HepG2 (cell line): ENCODE measurements at regions not wholly inside any gene's neighbourhood (a gene's known extent, or its start where the extent isn't known, plus 50 kb on each side); places are given as distances from the start of the nearest gene placed in this dataset.

Experiments used
- ATAC-seq: fragments of 200-7000 bp; cut with Tn5 transposase; 3 replicates; pipeline ENCODE4 v1.9.1; 2020; ENCODE audit warnings: mild to moderate bottlenecking, moderate library complexity
- BruUV-seq: library from RNA; stranded (reverse); fragments of 400-500 nt; replicated peaks from 2 replicates; lab custom pipeline; 2021; lab: Mats Ljungman, UMichigan
- CTCF ChIA-PET: fragments of 300-600 bp; formaldehyde crosslinking; extraction: SDS; loops from one replicate; lab custom pipeline; 2021; ENCODE audit warnings: low total read pairs, inconsistent platforms, low intra/inter-chr PET ratio; lab: Yijun Ruan, JAX
- POLR2A ChIA-PET: fragments of 350-600 bp; sonication (Branson Sonifier 250); formaldehyde crosslinking; loops from one replicate; lab custom pipeline; 2020; ENCODE audit warnings: antibody characterized with exemption, inconsistent platforms; lab: Yijun Ruan, JAX
- DNase-seq: peaks from one replicate; pipeline ENCODE4 v3.0.0-alpha.2; 2015; ENCODE audit warnings: low spot score
- FAIRE-seq: peaks from 3 replicates; lab custom pipeline; 2011; peaks lifted over from hg19 to GRCh38; lab: Jason Lieb, UNC
- H2AFZ ChIP-seq: one replicate; pipeline ENCODE4 v1.6.1; 2011; ENCODE audit warnings: low read length, inconsistent platforms
- H3K27ac ChIP-seq: fragments of 300-600 bp; 3 replicates; pipeline ENCODE4 v1.8.0; 2011; ENCODE audit warnings: mixed run types, mild to moderate bottlenecking, mixed read lengths, low read length, inconsistent platforms; ENCODE audit not compliant: insufficient read depth; ENCODE audit errors: extremely low read length
- H3K27me3 ChIP-seq, 2 experiments: fragments of 200-600 bp in 1 of 2; 2 replicates in 1 of 2; 3 replicates in 1 of 2; pipeline versions ENCODE4 v1.6.0 to v1.8.0; 2011; ENCODE audit warnings: low read length in 2 of 2, mild to moderate bottlenecking in 2 of 2, moderate library complexity in 2 of 2, inconsistent platforms in 1 of 2; ENCODE audit not compliant: insufficient read depth in 2 of 2, control insufficient read depth in 1 of 2
- H3K36me3 ChIP-seq, 2 experiments: fragments of 200-600 bp in 1 of 2; replicated peaks in 1 of 2; 2 replicates in 1 of 2; 3 replicates in 1 of 2; pipeline versions ENCODE4 v1.5.1 to v1.8.0; 2011; ENCODE audit warnings: low read length in 2 of 2, inconsistent platforms in 1 of 2; ENCODE audit not compliant: insufficient read depth in 2 of 2, control insufficient read depth in 1 of 2
- H3K4me1 ChIP-seq: 2 replicates; pipeline ENCODE4 v1.5.1; 2012; ENCODE audit warnings: low read length, inconsistent platforms; ENCODE audit not compliant: insufficient read depth
- H3K4me2 ChIP-seq: 2 replicates; pipeline ENCODE4 v1.6.0; 2011; ENCODE audit warnings: low read depth, low read length, inconsistent platforms
- H3K4me3 ChIP-seq, 3 experiments: fragments of 200-600 bp in 1 of 3; sonication (generic), shearing (Covaris generic) in 1 of 3; replicated peaks in 1 of 3; 2 replicates each; pipeline ENCODE4 v1.5.1; 2011 to 2016; ENCODE audit warnings: low read length in 3 of 3, inconsistent platforms in 2 of 3, low read depth in 2 of 3, mild to moderate bottlenecking in 2 of 3, control low read depth in 1 of 3, mixed read lengths in 1 of 3; ENCODE audit not compliant: insufficient read depth in 1 of 3
- H3K79me2 ChIP-seq: one replicate; pipeline ENCODE4 v1.6.1; 2011; ENCODE audit warnings: low read length, inconsistent platforms; ENCODE audit not compliant: insufficient read depth
- H3K9ac ChIP-seq: 2 replicates; pipeline ENCODE4 v1.6.0; 2011; ENCODE audit warnings: mild to moderate bottlenecking, low read depth, low read length, inconsistent platforms; ENCODE audit not compliant: insufficient read depth
- H3K9me3 ChIP-seq: 2 replicates; pipeline ENCODE4 v1.5.1; 2012; ENCODE audit warnings: mild to moderate bottlenecking, low read length
- H4K20me1 ChIP-seq: 2 replicates; pipeline ENCODE4 v1.6.0; 2011; ENCODE audit warnings: inconsistent platforms, mild to moderate bottlenecking, low read length, moderate library complexity; ENCODE audit not compliant: insufficient read depth
- ARID5B ChIP-seq: IDR thresholded peaks from 2 replicates; pipeline ENCODE4 v1.4.0; 2020; ENCODE audit warnings: mild to moderate bottlenecking, missing genetic modification reagents
- ATF7 ChIP-seq, 2 experiments: fragments of 450-650 bp in 1 of 2; sonication (generic) in 1 of 2; formaldehyde crosslinking in 1 of 2; IDR thresholded peaks; 2 replicates each; pipeline versions ENCODE4 v1.4.0 to v1.6.1; 2016 to 2020; ENCODE audit warnings: antibody characterized with exemption in 1 of 2, mild to moderate bottlenecking in 1 of 2, missing genetic modification reagents in 1 of 2
- CAMTA2 ChIP-seq: sonication (generic); formaldehyde crosslinking; IDR thresholded peaks from 2 replicates; pipeline ENCODE4 v1.4.0; 2020; ENCODE audit warnings: mild to moderate bottlenecking, missing genetic modification reagents, borderline replicate concordance
- CHD2 ChIP-seq: IDR thresholded peaks from 2 replicates; pipeline ENCODE4 v1.6.1; 2011; ENCODE audit warnings: low read depth, low read length, improper control_type of control experiment
- CREB1 ChIP-seq, 2 experiments: fragments of 450-650 bp in 1 of 2; IDR thresholded peaks; 2 replicates each; pipeline ENCODE4 v1.6.1; 2016 to 2017; ENCODE audit warnings: control low read depth in 1 of 2, mild to moderate bottlenecking in 1 of 2, missing compliant biosample characterization in 1 of 2, missing genetic modification characterization in 1 of 2
- MEF2D ChIP-seq: sonication (generic); formaldehyde crosslinking; IDR thresholded peaks from 2 replicates; pipeline ENCODE4 v1.5.1; 2020; ENCODE audit warnings: mild to moderate bottlenecking, missing genetic modification reagents
- RFXAP ChIP-seq: sonication (generic); formaldehyde crosslinking; IDR thresholded peaks from 2 replicates; pipeline ENCODE4 v1.4.0; 2020; ENCODE audit warnings: missing genetic modification reagents, borderline replicate concordance
- TAF1 ChIP-seq: sonication (generic); formaldehyde crosslinking; IDR thresholded peaks from 2 replicates; pipeline ENCODE4 v1.4.0; 2020; ENCODE audit warnings: missing genetic modification reagents
- ZBTB1 ChIP-seq: sonication (generic); formaldehyde crosslinking; IDR thresholded peaks from 2 replicates; pipeline ENCODE4 v1.4.0; 2020; ENCODE audit warnings: missing genetic modification reagents, borderline replicate concordance
- ZBTB42 ChIP-seq: sonication (generic); formaldehyde crosslinking; IDR thresholded peaks from 2 replicates; pipeline ENCODE4 v1.5.0; 2020; ENCODE audit warnings: mild to moderate bottlenecking, missing genetic modification reagents
- ZNF703 ChIP-seq: sonication (generic); formaldehyde crosslinking; IDR thresholded peaks from 2 replicates; pipeline ENCODE4 v1.5.1; 2020; ENCODE audit warnings: missing genetic modification reagents, mild to moderate bottlenecking, moderate library complexity, borderline replicate concordance
- ZNF720 ChIP-seq: sonication (generic); formaldehyde crosslinking; IDR thresholded peaks from 2 replicates; pipeline ENCODE4 v1.4.0; 2020; ENCODE audit warnings: missing genetic modification reagents
- WGBS: methylation state at CpG from one replicate; pipeline ENCODE4 v1.1.6; 2017; ENCODE audit warnings: low lambda C conversion rate; 5-methylcytosine and 5-hydroxymethylcytosine counted together
- in situ Hi-C: cut with HindIII; loops from 2 replicates; pipeline ENCODE4 v1.10.0; 2017; ENCODE audit warnings: low pct_unique_long_range_greater_than_20kb; ENCODE audit not compliant: extremely low pct_ligation_motif_present
- intact Hi-C: fragments of 100-400 bp; cut with micrococcal nuclease; formaldehyde crosslinking; loops from one replicate; pipeline ENCODE4 v1.10.0; 2022; ENCODE audit not compliant: unreplicated experiment

- DNase-seq (no peak), FAIRE-seq (no peak), ATAC-seq (no peak)
- TF ChIP-seq ZNF720 (CRISPR knock-in tag) (no peak), ZNF703 (CRISPR knock-in tag) (no peak), TAF1 (CRISPR knock-in tag) (no peak), ZBTB1 (no peak), CREB1 (IDR thresholded peaks at IDR 0.05) (peak; percentile 58; the same call in 1 of the 2 replicates), CREB1 (CRISPR knock-in tag; IDR thresholded peaks at IDR 0.05) (no peak), ATF7 (IDR thresholded peaks at IDR 0.05) (peak; percentile 66), ATF7 (CRISPR knock-in tag; IDR thresholded peaks at IDR 0.05) (no peak), MEF2D (CRISPR knock-in tag) (no peak)
- Histone ChIP-seq H4K20me1 (no peaks in the 10 kb centered on the region), H3K27ac (no peak overlapping the region), H3K79me2 (no peaks in the 10 kb centered on the region), H3K4me3 (no peak overlapping the region), H3K36me3 (no peaks in the 10 kb centered on the region), H2AFZ (no peak overlapping the region), H3K9me3 (no peaks in the 10 kb centered on the region), H3K27me3 (no peaks in the 10 kb centered on the region), H3K9ac (no peak overlapping the region), H3K4me2 (no peak overlapping the region), H3K4me1 (no peaks in the 10 kb centered on the region)
- in situ Hi-C loops (no loop called here), intact Hi-C loops (no loop called here)
- no TSS peak for BruUV-seq
- POLR2A ChIA-PET: no interaction called here
- WGBS: 16% methylated on average over 4 of the region's 4 CpGs
- CTCF ChIA-PET: no interaction called here
Observed at GRCh38 chr13:91066745-91067144, 280.7 kb upstream of the MIR17HG start.

- no peaks in the 10 kb centered on the region for H4K20me1 ChIP-seq
- no peak overlapping the region for H2AFZ ChIP-seq
- POLR2A ChIA-PET: no interaction called here
- H3K9me3 ChIP-seq: no peaks in the 10 kb centered on the region
- H3K79me2 ChIP-seq: no peaks in the 10 kb centered on the region
- TF ChIP-seq ZBTB42 (no peak), ARID5B (CRISPR knock-in tag) (no peak), RFXAP (CRISPR knock-in tag) (no peak), CHD2 (no peak), CAMTA2 (CRISPR knock-in tag) (no peak)
- no peak overlapping the region for H3K27ac ChIP-seq
- FAIRE-seq (no peak), ATAC-seq (no peak), DNase-seq (no peak)
- no peak overlapping the region for H3K4me3 ChIP-seq
- CTCF ChIA-PET: no interaction called here
- intact Hi-C loops: no loop called here
- H3K9ac ChIP-seq: no peak overlapping the region
- H3K4me1 ChIP-seq: no peaks in the 10 kb centered on the region
- WGBS: 4% methylated on average over 2 of the region's 2 CpGs
- no peak overlapping the region for H3K4me2 ChIP-seq
- H3K27me3 ChIP-seq: no peaks in the 10 kb centered on the region; a peak in 1 of 5 replicates
- H3K36me3 ChIP-seq: no peaks in the 10 kb centered on the region
- BruUV-seq: no TSS peak
- in situ Hi-C loops: no loop called here
Observed at GRCh38 chr13:91072486-91072885, 275.0 kb upstream of the MIR17HG start.
